Ammon's horn (tissue), 1 donor: ENCODE measurements at regions not wholly inside any gene's neighbourhood (a gene's known extent, or its start where the extent isn't known, plus 50 kb on each side); places are given as distances from the start of the nearest gene placed in this dataset.
A peak's percentile ranks its signal among the peaks of the same experiment; 100 is the strongest.
"Not testable (repeated sequence)": the region's sequence is repeated elsewhere in the genome, so short reads cannot be mapped to it uniquely, and the experiment has no call there.

Experiments
- DNase-seq: peaks from one replicate; pipeline ENCODE4 v3.0.0-alpha.2; 2016; ENCODE audit warnings: low spot score

- not testable (repeated sequence) for DNase-seq
These were observed 99.9 kb downstream of the SHANK2 start for GRCh38 chr11:71152312-71153004.

GRCh38 chr11:71151561-71151960 lies 100.8 kb downstream of the SHANK2 start:
- DNase-seq: no peak

- no peak for DNase-seq
These were observed 101.5 kb downstream of the SHANK2 start for GRCh38 chr11:71150859-71151258.

- DNase-seq: no peak
These were observed 103.7 kb downstream of the SHANK2 start for GRCh38 chr11:71148716-71149115.

- no peak for DNase-seq
These were observed 105.0 kb downstream of the SHANK2 start for GRCh38 chr11:71147331-71147730.

GRCh38 chr11:71146846-71147245 lies 105.5 kb downstream of the SHANK2 start:
- no peak for DNase-seq

- no peak for DNase-seq
These were observed 106.2 kb downstream of the SHANK2 start for GRCh38 chr11:71145988-71146824.

GRCh38 chr11:71145368-71145767 lies 107.0 kb downstream of the SHANK2 start:
- no peak for DNase-seq

GRCh38 chr11:71144736-71145135 lies 107.6 kb downstream of the SHANK2 start:
- no peak for DNase-seq

GRCh38 chr11:71144010-71144409 lies 108.4 kb downstream of the SHANK2 start:
- DNase-seq: no peak

GRCh38 chr11:71140206-71140919 lies 112.0 kb downstream of the SHANK2 start:
- DNase-seq: peak; percentile 23

GRCh38 chr11:71139516-71140205 lies 112.7 kb downstream of the SHANK2 start:
- DNase-seq: peak; percentile 93

GRCh38 chr11:71138737-71139425 lies 113.5 kb downstream of the SHANK2 start:
- peak; percentile 39 for DNase-seq

- DNase-seq: no peak
These were observed 115.0 kb downstream of the SHANK2 start for GRCh38 chr11:71137376-71137775.

- no peak for DNase-seq
These were observed 116.1 kb downstream of the SHANK2 start for GRCh38 chr11:71136095-71136845.

- no peak for DNase-seq
These were observed 117.3 kb downstream of the SHANK2 start for GRCh38 chr11:71135112-71135511.

GRCh38 chr11:71133946-71134345 lies 118.4 kb downstream of the SHANK2 start:
- DNase-seq: no peak

GRCh38 chr11:71131861-71132260 lies 120.5 kb downstream of the SHANK2 start:
- no peak for DNase-seq

- DNase-seq: no peak
These were observed 122.3 kb downstream of the SHANK2 start for GRCh38 chr11:71130106-71130505.

- DNase-seq: no peak
These were observed 122.8 kb downstream of the SHANK2 start for GRCh38 chr11:71129624-71130023.

- DNase-seq: no peak
These were observed 124.6 kb downstream of the SHANK2 start for GRCh38 chr11:71127806-71128205.
